WTC11 (cell line): ENCODE measurements at regions not wholly inside any gene's neighbourhood (a gene's known extent, or its start where the extent isn't known, plus 50 kb on each side); places are given as distances from the start of the nearest gene placed in this dataset.

ENCODE experiments used
- ATAC-seq: fragments of 200-7000 bp; cut with Tn5 transposase; 2 replicates; pipeline ENCODE4 v1.10.0; 2021; ENCODE audit warnings: mild to moderate bottlenecking, moderate library complexity
- CTCF ChIA-PET: fragments of 300-600 bp; sonication (Branson Sonifier 250); formaldehyde crosslinking; loops from one replicate; lab custom pipeline; 2021; ENCODE audit warnings: antibody characterized with exemption; lab: Charles Lee
- POLR2A ChIA-PET: fragments of 350-600 bp; sonication (Branson Sonifier 250); formaldehyde crosslinking; loops from one replicate; lab custom pipeline; 2021; ENCODE audit warnings: antibody characterized with exemption; lab: Charles Lee
- DNase-seq: peaks from one replicate; pipeline ENCODE4 v3.0.0; 2021; ENCODE audit warnings: low spot score
- H3K27ac Mint-ChIP-seq: 2 replicates; pipeline ENCODE4 v1.8.0; 2021; ENCODE audit warnings: mixed read lengths
- H3K27me3 Mint-ChIP-seq: 2 replicates; pipeline ENCODE4 v1.8.0; 2021; ENCODE audit warnings: low read depth, mild to moderate bottlenecking, moderate library complexity, mixed read lengths
- H3K36me3 Mint-ChIP-seq: 2 replicates; pipeline ENCODE4 v1.8.0; 2021; ENCODE audit warnings: mixed read lengths
- H3K4me1 Mint-ChIP-seq: 2 replicates; pipeline ENCODE4 v1.8.0; 2022; ENCODE audit warnings: mixed read lengths
- H3K4me3 Mint-ChIP-seq: 2 replicates; pipeline ENCODE4 v1.8.0; 2021; ENCODE audit warnings: mild to moderate bottlenecking, moderate library complexity, mixed read lengths
- H3K9me3 Mint-ChIP-seq: 2 replicates; pipeline ENCODE4 v1.8.0; 2021; ENCODE audit warnings: mixed read lengths
- ATF1 ChIP-seq: sonication (generic); formaldehyde crosslinking; IDR thresholded peaks from 2 replicates; pipeline ENCODE4 v1.8.1; 2023; ENCODE audit warnings: mild to moderate bottlenecking, moderate library complexity, missing genetic modification reagents
- CREM ChIP-seq: sonication (generic); formaldehyde crosslinking; IDR thresholded peaks from 2 replicates; pipeline ENCODE4 v1.8.1; 2022; ENCODE audit warnings: mild to moderate bottlenecking, missing genetic modification reagents, moderate library complexity
- GABPB1 ChIP-seq: sonication (generic); formaldehyde crosslinking; IDR thresholded peaks from 2 replicates; pipeline ENCODE4 v1.8.1; 2023; ENCODE audit warnings: mild to moderate bottlenecking, missing genetic modification reagents
- JUN ChIP-seq: sonication (generic); formaldehyde crosslinking; IDR thresholded peaks from 2 replicates; pipeline ENCODE4 v1.8.0; 2023; ENCODE audit warnings: mild to moderate bottlenecking, missing genetic modification reagents
- NFYB ChIP-seq: sonication (generic); formaldehyde crosslinking; conservative IDR thresholded peaks from 2 replicates; pipeline ENCODE4 v1.8.0; 2022; ENCODE audit warnings: low read depth, missing genetic modification reagents
- RORB ChIP-seq: fragments of 250-450 bp; sonication (Bioruptor Pico); IDR thresholded peaks from 2 replicates; pipeline ENCODE4 v1.9.0; 2021; ENCODE audit warnings: mild to moderate bottlenecking
- SP1 ChIP-seq: sonication (generic); formaldehyde crosslinking; conservative IDR thresholded peaks from 2 replicates; pipeline ENCODE4 v1.8.1; 2022; ENCODE audit warnings: missing genetic modification reagents
- TCF7 ChIP-seq: sonication (generic); formaldehyde crosslinking; IDR thresholded peaks from 2 replicates; pipeline ENCODE4 v1.8.0; 2022; ENCODE audit warnings: mild to moderate bottlenecking, low read depth, missing genetic modification reagents, moderate library complexity
- TEAD1 ChIP-seq: sonication (generic); formaldehyde crosslinking; IDR thresholded peaks from 2 replicates; pipeline ENCODE4 v1.8.0; 2022; ENCODE audit warnings: mild to moderate bottlenecking, missing genetic modification reagents
- ZNF396 ChIP-seq: fragments of 250-450 bp; sonication (Bioruptor Pico); IDR thresholded peaks from 2 replicates; pipeline ENCODE4 v1.8.0; 2021; ENCODE audit warnings: mild to moderate bottlenecking, moderate library complexity, borderline replicate concordance
- ZNF416 ChIP-seq: fragments of 250-450 bp; sonication (Bioruptor Pico); IDR thresholded peaks from 2 replicates; pipeline ENCODE4 v1.9.0; 2021; ENCODE audit warnings: mild to moderate bottlenecking, inconsistent platforms
- ZNF671 ChIP-seq: fragments of 250-450 bp; sonication (Bioruptor Pico); IDR thresholded peaks from 2 replicates; pipeline ENCODE4 v1.8.0; 2021; ENCODE audit warnings: mild to moderate bottlenecking
- TF ChIP-seq, protein P1 (sequence below): sonication (generic); formaldehyde crosslinking; conservative IDR thresholded peaks from 2 replicates; pipeline ENCODE4 v1.8.1; 2022; ENCODE audit warnings: mild to moderate bottlenecking, missing genetic modification reagents
- TF ChIP-seq, protein P2 (sequence below): sonication (generic); formaldehyde crosslinking; IDR thresholded peaks from 2 replicates; pipeline ENCODE4 v1.8.1; 2022; ENCODE audit warnings: missing genetic modification reagents, borderline replicate concordance
- TF ChIP-seq, protein P3 (sequence below): sonication (generic); formaldehyde crosslinking; IDR thresholded peaks from 2 replicates; pipeline ENCODE4 v1.8.0; 2023; ENCODE audit warnings: missing genetic modification reagents
- TF ChIP-seq, protein P4 (sequence below): sonication (generic); formaldehyde crosslinking; IDR thresholded peaks from 2 replicates; pipeline ENCODE4 v1.8.0; 2022; ENCODE audit warnings: mild to moderate bottlenecking, missing genetic modification reagents
- TF ChIP-seq, protein P5 (sequence below): sonication (generic); formaldehyde crosslinking; IDR thresholded peaks from 2 replicates; pipeline ENCODE4 v1.8.0; 2022; ENCODE audit warnings: missing genetic modification reagents
- TF ChIP-seq, protein P6 (sequence below): fragments of 250-450 bp; sonication (Bioruptor Pico); IDR thresholded peaks from 2 replicates; pipeline ENCODE4 v1.9.0; 2021; ENCODE audit warnings: mild to moderate bottlenecking
- TF ChIP-seq, protein P7 (sequence below): sonication (generic); formaldehyde crosslinking; IDR thresholded peaks from 2 replicates; pipeline ENCODE4 v1.8.0; 2023; ENCODE audit warnings: mild to moderate bottlenecking, missing genetic modification reagents

DNA sequence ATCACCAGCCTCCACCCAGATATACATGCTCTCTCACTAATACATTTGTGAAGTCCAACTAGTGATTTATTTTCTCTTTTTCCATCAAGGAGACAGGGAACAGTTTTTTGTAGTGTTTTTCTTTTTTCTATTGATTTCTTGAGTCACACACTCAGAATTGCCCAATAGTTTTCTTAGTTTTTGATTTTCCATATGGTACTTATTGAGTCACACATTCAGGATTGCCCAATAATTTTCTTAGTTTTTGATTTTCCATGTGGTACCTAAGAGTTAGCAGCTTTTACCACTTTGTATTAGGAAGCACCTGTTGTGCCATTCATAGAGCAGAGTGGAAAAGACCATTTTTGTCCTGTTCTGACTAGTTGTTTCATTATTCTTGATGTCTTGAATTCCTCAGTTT lies 1268.8 kb downstream of the EPHA7 start:
- Mint-ChIP-seq H3K4me1 (peaks cover 12% of the 10 kb centered on the region), H3K4me3 (no peak overlapping the region), H3K27ac (no peak overlapping the region), H3K9me3 (peaks cover 14% of the 10 kb centered on the region)
- ChIA-PET CTCF (no interaction called here), POLR2A (no interaction called here)
- TF ChIP-seq, protein P1, sequence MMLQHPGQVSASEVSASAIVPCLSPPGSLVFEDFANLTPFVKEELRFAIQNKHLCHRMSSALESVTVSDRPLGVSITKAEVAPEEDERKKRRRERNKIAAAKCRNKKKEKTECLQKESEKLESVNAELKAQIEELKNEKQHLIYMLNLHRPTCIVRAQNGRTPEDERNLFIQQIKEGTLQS (CRISPR knock-in tag) = no peak
- TF ChIP-seq, protein P2, sequence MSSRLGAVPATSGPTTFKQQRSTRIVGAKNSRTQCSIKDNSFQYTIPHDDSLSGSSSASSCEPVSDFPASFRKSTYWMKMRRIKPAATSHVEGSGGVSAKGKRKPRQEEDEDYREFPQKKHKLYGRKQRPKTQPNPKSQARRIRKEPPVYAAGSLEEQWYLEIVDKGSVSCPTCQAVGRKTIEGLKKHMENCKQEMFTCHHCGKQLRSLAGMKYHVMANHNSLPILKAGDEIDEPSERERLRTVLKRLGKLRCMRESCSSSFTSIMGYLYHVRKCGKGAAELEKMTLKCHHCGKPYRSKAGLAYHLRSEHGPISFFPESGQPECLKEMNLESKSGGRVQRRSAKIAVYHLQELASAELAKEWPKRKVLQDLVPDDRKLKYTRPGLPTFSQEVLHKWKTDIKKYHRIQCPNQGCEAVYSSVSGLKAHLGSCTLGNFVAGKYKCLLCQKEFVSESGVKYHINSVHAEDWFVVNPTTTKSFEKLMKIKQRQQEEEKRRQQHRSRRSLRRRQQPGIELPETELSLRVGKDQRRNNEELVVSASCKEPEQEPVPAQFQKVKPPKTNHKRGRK = no peak
- no peak for TF ChIP-seq GABPB1 (CRISPR knock-in tag)
- no peak for TF ChIP-seq SP1 (CRISPR knock-in tag)
- TF ChIP-seq ZNF416 = no peak
- TF ChIP-seq, protein P3, sequence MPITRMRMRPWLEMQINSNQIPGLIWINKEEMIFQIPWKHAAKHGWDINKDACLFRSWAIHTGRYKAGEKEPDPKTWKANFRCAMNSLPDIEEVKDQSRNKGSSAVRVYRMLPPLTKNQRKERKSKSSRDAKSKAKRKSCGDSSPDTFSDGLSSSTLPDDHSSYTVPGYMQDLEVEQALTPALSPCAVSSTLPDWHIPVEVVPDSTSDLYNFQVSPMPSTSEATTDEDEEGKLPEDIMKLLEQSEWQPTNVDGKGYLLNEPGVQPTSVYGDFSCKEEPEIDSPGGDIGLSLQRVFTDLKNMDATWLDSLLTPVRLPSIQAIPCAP (CRISPR knock-in tag) = no peak
- TF ChIP-seq NFYB (CRISPR knock-in tag) = no peak
- TF ChIP-seq TCF7 (CRISPR knock-in tag) = no peak
- TF ChIP-seq, protein P4, sequence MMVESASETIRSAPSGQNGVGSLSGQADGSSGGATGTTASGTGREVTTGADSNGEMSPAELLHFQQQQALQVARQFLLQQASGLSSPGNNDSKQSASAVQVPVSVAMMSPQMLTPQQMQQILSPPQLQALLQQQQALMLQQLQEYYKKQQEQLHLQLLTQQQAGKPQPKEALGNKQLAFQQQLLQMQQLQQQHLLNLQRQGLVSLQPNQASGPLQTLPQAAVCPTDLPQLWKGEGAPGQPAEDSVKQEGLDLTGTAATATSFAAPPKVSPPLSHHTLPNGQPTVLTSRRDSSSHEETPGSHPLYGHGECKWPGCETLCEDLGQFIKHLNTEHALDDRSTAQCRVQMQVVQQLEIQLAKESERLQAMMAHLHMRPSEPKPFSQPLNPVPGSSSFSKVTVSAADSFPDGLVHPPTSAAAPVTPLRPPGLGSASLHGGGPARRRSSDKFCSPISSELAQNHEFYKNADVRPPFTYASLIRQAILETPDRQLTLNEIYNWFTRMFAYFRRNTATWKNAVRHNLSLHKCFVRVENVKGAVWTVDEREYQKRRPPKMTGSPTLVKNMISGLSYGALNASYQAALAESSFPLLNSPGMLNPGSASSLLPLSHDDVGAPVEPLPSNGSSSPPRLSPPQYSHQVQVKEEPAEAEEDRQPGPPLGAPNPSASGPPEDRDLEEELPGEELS (CRISPR knock-in tag) = no peak
- TF ChIP-seq ATF1 = no peak
- TF ChIP-seq JUN (CRISPR knock-in tag) = no peak
- TF ChIP-seq ZNF396 (CRISPR knock-in tag) = no peak
- TF ChIP-seq, all 79 proteins: peak for 0
- no peak for DNase-seq
- ATAC-seq = no peak
- Mint-ChIP-seq H3K36me3 (no peaks in the 10 kb centered on the region), H3K27me3 (no peaks in the 10 kb centered on the region)

DNA sequence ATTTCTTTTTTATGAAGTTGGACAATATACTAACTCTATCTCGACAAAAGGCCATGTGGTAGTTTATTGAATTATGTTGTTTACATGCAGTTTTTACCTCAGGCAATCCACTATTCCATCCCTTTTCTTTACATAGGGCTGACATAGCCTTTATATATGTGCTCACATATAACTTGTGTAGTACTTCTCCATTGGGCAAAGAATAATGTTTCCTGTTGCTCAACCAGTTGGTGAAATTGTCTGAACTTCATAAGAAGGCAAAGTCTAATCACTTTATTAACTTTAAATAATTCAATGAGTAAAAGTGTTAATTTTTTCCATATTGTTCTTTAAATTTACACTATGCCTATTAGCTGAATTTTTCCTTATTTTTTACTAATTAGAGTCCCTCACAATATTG lies 1272.1 kb downstream of the EPHA7 start:
- no peak for ATAC-seq
- peaks cover 16% of the 10 kb centered on the region for H3K9me3 Mint-ChIP-seq
- peaks cover 11% of the 10 kb centered on the region for H3K4me1 Mint-ChIP-seq
- no peak overlapping the region for H3K4me3 Mint-ChIP-seq
- DNase-seq = no peak
- H3K27ac Mint-ChIP-seq = no peak overlapping the region
- no peaks in the 10 kb centered on the region for H3K36me3 Mint-ChIP-seq
- CTCF ChIA-PET = no interaction called here
- no peaks in the 10 kb centered on the region for H3K27me3 Mint-ChIP-seq
- TF ChIP-seq ZNF396 (CRISPR knock-in tag) (no peak), RORB (CRISPR knock-in tag) (no peak), ZNF671 (CRISPR knock-in tag) (no peak), CREM (CRISPR knock-in tag) (no peak), TEAD1 (CRISPR knock-in tag) (no peak)
- TF ChIP-seq, protein P5, sequence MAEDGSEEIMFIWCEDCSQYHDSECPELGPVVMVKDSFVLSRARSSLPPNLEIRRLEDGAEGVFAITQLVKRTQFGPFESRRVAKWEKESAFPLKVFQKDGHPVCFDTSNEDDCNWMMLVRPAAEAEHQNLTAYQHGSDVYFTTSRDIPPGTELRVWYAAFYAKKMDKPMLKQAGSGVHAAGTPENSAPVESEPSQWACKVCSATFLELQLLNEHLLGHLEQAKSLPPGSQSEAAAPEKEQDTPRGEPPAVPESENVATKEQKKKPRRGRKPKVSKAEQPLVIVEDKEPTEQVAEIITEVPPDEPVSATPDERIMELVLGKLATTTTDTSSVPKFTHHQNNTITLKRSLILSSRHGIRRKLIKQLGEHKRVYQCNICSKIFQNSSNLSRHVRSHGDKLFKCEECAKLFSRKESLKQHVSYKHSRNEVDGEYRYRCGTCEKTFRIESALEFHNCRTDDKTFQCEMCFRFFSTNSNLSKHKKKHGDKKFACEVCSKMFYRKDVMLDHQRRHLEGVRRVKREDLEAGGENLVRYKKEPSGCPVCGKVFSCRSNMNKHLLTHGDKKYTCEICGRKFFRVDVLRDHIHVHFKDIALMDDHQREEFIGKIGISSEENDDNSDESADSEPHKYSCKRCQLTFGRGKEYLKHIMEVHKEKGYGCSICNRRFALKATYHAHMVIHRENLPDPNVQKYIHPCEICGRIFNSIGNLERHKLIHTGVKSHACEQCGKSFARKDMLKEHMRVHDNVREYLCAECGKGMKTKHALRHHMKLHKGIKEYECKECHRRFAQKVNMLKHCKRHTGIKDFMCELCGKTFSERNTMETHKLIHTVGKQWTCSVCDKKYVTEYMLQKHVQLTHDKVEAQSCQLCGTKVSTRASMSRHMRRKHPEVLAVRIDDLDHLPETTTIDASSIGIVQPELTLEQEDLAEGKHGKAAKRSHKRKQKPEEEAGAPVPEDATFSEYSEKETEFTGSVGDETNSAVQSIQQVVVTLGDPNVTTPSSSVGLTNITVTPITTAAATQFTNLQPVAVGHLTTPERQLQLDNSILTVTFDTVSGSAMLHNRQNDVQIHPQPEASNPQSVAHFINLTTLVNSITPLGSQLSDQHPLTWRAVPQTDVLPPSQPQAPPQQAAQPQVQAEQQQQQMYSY (CRISPR knock-in tag) = no peak
- TF ChIP-seq, protein P1 (CRISPR knock-in tag) = no peak
- TF ChIP-seq, protein P6, sequence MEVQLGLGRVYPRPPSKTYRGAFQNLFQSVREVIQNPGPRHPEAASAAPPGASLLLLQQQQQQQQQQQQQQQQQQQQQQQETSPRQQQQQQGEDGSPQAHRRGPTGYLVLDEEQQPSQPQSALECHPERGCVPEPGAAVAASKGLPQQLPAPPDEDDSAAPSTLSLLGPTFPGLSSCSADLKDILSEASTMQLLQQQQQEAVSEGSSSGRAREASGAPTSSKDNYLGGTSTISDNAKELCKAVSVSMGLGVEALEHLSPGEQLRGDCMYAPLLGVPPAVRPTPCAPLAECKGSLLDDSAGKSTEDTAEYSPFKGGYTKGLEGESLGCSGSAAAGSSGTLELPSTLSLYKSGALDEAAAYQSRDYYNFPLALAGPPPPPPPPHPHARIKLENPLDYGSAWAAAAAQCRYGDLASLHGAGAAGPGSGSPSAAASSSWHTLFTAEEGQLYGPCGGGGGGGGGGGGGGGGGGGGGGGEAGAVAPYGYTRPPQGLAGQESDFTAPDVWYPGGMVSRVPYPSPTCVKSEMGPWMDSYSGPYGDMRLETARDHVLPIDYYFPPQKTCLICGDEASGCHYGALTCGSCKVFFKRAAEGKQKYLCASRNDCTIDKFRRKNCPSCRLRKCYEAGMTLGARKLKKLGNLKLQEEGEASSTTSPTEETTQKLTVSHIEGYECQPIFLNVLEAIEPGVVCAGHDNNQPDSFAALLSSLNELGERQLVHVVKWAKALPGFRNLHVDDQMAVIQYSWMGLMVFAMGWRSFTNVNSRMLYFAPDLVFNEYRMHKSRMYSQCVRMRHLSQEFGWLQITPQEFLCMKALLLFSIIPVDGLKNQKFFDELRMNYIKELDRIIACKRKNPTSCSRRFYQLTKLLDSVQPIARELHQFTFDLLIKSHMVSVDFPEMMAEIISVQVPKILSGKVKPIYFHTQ = no peak
- TF ChIP-seq, protein P7, sequence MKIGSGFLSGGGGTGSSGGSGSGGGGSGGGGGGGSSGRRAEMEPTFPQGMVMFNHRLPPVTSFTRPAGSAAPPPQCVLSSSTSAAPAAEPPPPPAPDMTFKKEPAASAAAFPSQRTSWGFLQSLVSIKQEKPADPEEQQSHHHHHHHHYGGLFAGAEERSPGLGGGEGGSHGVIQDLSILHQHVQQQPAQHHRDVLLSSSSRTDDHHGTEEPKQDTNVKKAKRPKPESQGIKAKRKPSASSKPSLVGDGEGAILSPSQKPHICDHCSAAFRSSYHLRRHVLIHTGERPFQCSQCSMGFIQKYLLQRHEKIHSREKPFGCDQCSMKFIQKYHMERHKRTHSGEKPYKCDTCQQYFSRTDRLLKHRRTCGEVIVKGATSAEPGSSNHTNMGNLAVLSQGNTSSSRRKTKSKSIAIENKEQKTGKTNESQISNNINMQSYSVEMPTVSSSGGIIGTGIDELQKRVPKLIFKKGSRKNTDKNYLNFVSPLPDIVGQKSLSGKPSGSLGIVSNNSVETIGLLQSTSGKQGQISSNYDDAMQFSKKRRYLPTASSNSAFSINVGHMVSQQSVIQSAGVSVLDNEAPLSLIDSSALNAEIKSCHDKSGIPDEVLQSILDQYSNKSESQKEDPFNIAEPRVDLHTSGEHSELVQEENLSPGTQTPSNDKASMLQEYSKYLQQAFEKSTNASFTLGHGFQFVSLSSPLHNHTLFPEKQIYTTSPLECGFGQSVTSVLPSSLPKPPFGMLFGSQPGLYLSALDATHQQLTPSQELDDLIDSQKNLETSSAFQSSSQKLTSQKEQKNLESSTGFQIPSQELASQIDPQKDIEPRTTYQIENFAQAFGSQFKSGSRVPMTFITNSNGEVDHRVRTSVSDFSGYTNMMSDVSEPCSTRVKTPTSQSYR = no peak
- POLR2A ChIA-PET = no interaction called here
